Neural cell (in vitro differentiated cells): ENCODE measurements at regions not wholly inside any gene's neighbourhood (a gene's known extent, or its start where the extent isn't known, plus 50 kb on each side); places are given as distances from the start of the nearest gene placed in this dataset.
"Not testable (repeated sequence)": the region's sequence is repeated elsewhere in the genome, so short reads cannot be mapped to it uniquely, and the experiment has no call there.

Experiments used
- H2AFZ ChIP-seq: fragments of 200-600, 300-800 bp; sonication (generic), shearing (Covaris generic); 2 replicates; pipeline ENCODE4 v1.6.0; 2014; ENCODE audit warnings: low read depth, mild to moderate bottlenecking, antibody characterized with exemption, low read length, moderate library complexity
- H3F3A ChIP-seq: fragments of 200-600 bp; shearing (Covaris generic); 2 replicates; pipeline ENCODE4 v1.6.1; 2016; ENCODE audit warnings: mild to moderate bottlenecking, moderate library complexity, mixed read lengths, antibody characterized with exemption, low read length; ENCODE audit not compliant: insufficient read depth, poor library complexity, severe bottlenecking
- H3K27ac ChIP-seq: fragments of 200-600, 300-800 bp; sonication (generic), shearing (Covaris generic); 2 replicates; pipeline ENCODE4 v1.5.1; 2014; ENCODE audit warnings: mild to moderate bottlenecking, low read length, moderate library complexity
- H3K27me3 ChIP-seq: fragments of 300-800, 200-600 bp; sonication (generic), shearing (Covaris generic); 2 replicates; pipeline ENCODE4 v1.6.0; 2014; ENCODE audit warnings: mild to moderate bottlenecking, low read depth, low read length, moderate library complexity; ENCODE audit not compliant: insufficient read depth
- H3K36me3 ChIP-seq: fragments of 300-800, 200-600 bp; sonication (generic), shearing (Covaris generic); 2 replicates; pipeline ENCODE4 v1.5.1; 2014; ENCODE audit warnings: mild to moderate bottlenecking, antibody characterized with exemption, low read length, moderate library complexity; ENCODE audit not compliant: insufficient read depth
- H3K4me2 ChIP-seq: fragments of 300-800, 200-600 bp; sonication (generic), shearing (Covaris generic); 2 replicates; pipeline ENCODE4 v1.6.0; 2014; ENCODE audit warnings: mild to moderate bottlenecking, low read length
- H3K4me3 ChIP-seq: fragments of 300-800, 200-600 bp; sonication (generic), shearing (Covaris generic); 2 replicates; pipeline ENCODE4 v1.5.1; 2014; ENCODE audit warnings: mild to moderate bottlenecking, low read length, moderate library complexity
- H3K79me2 ChIP-seq: fragments of 200-600 bp; shearing (Covaris generic); replicated peaks from 2 replicates; pipeline ENCODE4 v1.6.0; 2014; ENCODE audit warnings: mild to moderate bottlenecking, low read length, moderate library complexity; ENCODE audit not compliant: insufficient read depth
- H3K9ac ChIP-seq: fragments of 300-800, 200-600 bp; sonication (generic), shearing (Covaris generic); 2 replicates; pipeline ENCODE4 v1.6.1; 2016; ENCODE audit warnings: mild to moderate bottlenecking, low read length, mixed read lengths
- H3K9me2 ChIP-seq: fragments of 200-600 bp; shearing (Covaris generic); 2 replicates; pipeline ENCODE4 v1.6.1; 2016; ENCODE audit warnings: mild to moderate bottlenecking, low read length, mixed read lengths; ENCODE audit not compliant: insufficient read depth
- H3K9me3 ChIP-seq: fragments of 200-600, 300-800 bp; sonication (generic), shearing (Covaris generic); 2 replicates; pipeline ENCODE4 v1.6.1; 2016; ENCODE audit warnings: mild to moderate bottlenecking, mixed run types, low read length, moderate library complexity, mixed read lengths
- H4K20me1 ChIP-seq: fragments of 200-600 bp; shearing (Covaris generic); 2 replicates; pipeline ENCODE4 v1.6.1; 2016; ENCODE audit warnings: mild to moderate bottlenecking, mixed run types; ENCODE audit not compliant: insufficient read depth
- EP300 ChIP-seq: fragments of 450-650 bp; conservative IDR thresholded peaks from 2 replicates; pipeline ENCODE4 v1.6.1; 2014; ENCODE audit warnings: antibody characterized with exemption, mild to moderate bottlenecking, moderate library complexity; ENCODE audit not compliant: poor library complexity, severe bottlenecking
- EZH2 ChIP-seq: fragments of 200-600, 300-800 bp; shearing (Covaris generic), sonication (generic); IDR thresholded peaks from 2 replicates; pipeline ENCODE4 v1.6.1; 2014; ENCODE audit warnings: antibody characterized with exemption, low read length, borderline replicate concordance, mild to moderate bottlenecking; ENCODE audit not compliant: insufficient read depth, poor library complexity, severe bottlenecking
- MXI1 ChIP-seq: fragments of 450-650 bp; conservative IDR thresholded peaks from 2 replicates; pipeline ENCODE4 v1.6.1; 2014; ENCODE audit warnings: antibody characterized with exemption, mild to moderate bottlenecking; ENCODE audit not compliant: poor library complexity, severe bottlenecking
- POLR2AphosphoS5 ChIP-seq: IDR thresholded peaks from 2 replicates; pipeline ENCODE4 v1.6.1; 2012
- RAD21 ChIP-seq: fragments of 450-650 bp; conservative IDR thresholded peaks from 2 replicates; pipeline ENCODE4 v1.6.1; 2014; ENCODE audit warnings: antibody characterized with exemption, mild to moderate bottlenecking, moderate library complexity
- SMC3 ChIP-seq: fragments of 450-650 bp; conservative IDR thresholded peaks from 2 replicates; pipeline ENCODE4 v1.6.1; 2014; ENCODE audit warnings: antibody characterized with exemption, mild to moderate bottlenecking, moderate library complexity; ENCODE audit not compliant: poor library complexity
- TAF1 ChIP-seq: IDR thresholded peaks from 2 replicates; pipeline ENCODE4 v1.6.1; 2012; ENCODE audit warnings: low read depth
- TF ChIP-seq, protein P1 (sequence below): fragments of 450-650 bp; IDR thresholded peaks from 2 replicates; pipeline ENCODE4 v1.5.1; 2014; ENCODE audit warnings: antibody characterized with exemption, mild to moderate bottlenecking, moderate library complexity; ENCODE audit not compliant: poor library complexity, severe bottlenecking
- TF ChIP-seq, protein P2 (sequence below): IDR thresholded peaks from 2 replicates; pipeline ENCODE4 v1.6.1; 2012; ENCODE audit warnings: borderline replicate concordance

DNA sequence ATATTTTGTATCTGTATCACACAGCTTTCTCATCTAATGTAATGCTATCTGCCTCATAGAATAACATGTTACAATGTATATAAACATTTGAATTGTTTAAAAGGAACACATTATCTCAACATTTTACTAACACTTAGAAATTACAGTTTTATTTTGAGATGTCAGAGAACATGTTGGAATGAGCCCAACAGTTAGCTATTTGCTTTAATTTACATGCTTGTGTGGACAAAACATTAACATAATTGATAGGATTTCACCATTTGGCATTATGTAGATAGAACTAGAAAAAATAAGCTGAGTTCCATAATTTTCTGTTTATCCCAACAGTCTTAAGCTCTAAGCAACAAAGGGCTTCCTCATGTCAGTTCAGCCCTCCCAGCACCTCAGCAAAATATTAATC, 330.9 kb downstream of the LMBRD1 start:
- Histone ChIP-seq H3K9me2 (no peaks in the 10 kb centered on the region), H3K4me2 (no peak overlapping the region), H3K27me3 (no peaks in the 10 kb centered on the region), H3K4me3 (no peak overlapping the region), H3K36me3 (no peaks in the 10 kb centered on the region), H3F3A (no peaks in the 10 kb centered on the region), H3K9ac (no peak overlapping the region), H3K9me3 (no peaks in the 10 kb centered on the region), H3K27ac (no peak overlapping the region), H2AFZ (no peak overlapping the region), H4K20me1 (no peaks in the 10 kb centered on the region), H3K79me2 (no peaks in the 10 kb centered on the region)
- no peak for TF ChIP-seq MXI1
- no peak for TF ChIP-seq RAD21

DNA sequence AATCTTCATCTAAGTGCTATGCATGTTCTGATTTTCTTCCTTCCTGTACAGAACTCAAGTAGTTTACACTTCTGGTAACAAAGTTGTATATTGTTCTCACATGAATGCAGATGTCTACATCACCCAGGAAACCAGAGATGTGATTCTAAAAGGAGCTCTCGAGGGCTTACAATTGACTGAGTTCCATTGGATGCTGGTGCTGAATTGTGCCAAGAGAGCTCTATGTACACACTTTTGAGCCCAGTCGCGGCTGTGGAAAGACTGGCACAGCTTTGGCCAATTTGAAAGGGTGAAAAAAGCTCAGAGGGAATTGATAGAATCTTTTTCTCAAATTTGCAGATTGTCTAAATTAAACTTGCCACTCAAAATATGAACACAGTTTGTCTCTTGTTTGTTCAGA, 340.7 kb downstream of the LMBRD1 start:
- Histone ChIP-seq H3K9ac (no peak overlapping the region), H2AFZ (no peak overlapping the region), H3K36me3 (no peaks in the 10 kb centered on the region), H3K27me3 (no peaks in the 10 kb centered on the region), H3K9me3 (no peaks in the 10 kb centered on the region), H3K27ac (no peak overlapping the region), H3K4me2 (no peak overlapping the region), H4K20me1 (no peaks in the 10 kb centered on the region), H3K79me2 (no peaks in the 10 kb centered on the region), H3F3A (no peaks in the 10 kb centered on the region), H3K4me3 (no peak overlapping the region), H3K9me2 (no peaks in the 10 kb centered on the region)
- TF ChIP-seq TAF1 (no peak), EP300 (no peak), POLR2AphosphoS5 (no peak), RAD21 (no peak), MXI1 (no peak), EZH2 (no peak), SMC3 (no peak)
- TF ChIP-seq, protein P1, sequence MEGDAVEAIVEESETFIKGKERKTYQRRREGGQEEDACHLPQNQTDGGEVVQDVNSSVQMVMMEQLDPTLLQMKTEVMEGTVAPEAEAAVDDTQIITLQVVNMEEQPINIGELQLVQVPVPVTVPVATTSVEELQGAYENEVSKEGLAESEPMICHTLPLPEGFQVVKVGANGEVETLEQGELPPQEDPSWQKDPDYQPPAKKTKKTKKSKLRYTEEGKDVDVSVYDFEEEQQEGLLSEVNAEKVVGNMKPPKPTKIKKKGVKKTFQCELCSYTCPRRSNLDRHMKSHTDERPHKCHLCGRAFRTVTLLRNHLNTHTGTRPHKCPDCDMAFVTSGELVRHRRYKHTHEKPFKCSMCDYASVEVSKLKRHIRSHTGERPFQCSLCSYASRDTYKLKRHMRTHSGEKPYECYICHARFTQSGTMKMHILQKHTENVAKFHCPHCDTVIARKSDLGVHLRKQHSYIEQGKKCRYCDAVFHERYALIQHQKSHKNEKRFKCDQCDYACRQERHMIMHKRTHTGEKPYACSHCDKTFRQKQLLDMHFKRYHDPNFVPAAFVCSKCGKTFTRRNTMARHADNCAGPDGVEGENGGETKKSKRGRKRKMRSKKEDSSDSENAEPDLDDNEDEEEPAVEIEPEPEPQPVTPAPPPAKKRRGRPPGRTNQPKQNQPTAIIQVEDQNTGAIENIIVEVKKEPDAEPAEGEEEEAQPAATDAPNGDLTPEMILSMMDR = no peak
- TF ChIP-seq, protein P2, sequence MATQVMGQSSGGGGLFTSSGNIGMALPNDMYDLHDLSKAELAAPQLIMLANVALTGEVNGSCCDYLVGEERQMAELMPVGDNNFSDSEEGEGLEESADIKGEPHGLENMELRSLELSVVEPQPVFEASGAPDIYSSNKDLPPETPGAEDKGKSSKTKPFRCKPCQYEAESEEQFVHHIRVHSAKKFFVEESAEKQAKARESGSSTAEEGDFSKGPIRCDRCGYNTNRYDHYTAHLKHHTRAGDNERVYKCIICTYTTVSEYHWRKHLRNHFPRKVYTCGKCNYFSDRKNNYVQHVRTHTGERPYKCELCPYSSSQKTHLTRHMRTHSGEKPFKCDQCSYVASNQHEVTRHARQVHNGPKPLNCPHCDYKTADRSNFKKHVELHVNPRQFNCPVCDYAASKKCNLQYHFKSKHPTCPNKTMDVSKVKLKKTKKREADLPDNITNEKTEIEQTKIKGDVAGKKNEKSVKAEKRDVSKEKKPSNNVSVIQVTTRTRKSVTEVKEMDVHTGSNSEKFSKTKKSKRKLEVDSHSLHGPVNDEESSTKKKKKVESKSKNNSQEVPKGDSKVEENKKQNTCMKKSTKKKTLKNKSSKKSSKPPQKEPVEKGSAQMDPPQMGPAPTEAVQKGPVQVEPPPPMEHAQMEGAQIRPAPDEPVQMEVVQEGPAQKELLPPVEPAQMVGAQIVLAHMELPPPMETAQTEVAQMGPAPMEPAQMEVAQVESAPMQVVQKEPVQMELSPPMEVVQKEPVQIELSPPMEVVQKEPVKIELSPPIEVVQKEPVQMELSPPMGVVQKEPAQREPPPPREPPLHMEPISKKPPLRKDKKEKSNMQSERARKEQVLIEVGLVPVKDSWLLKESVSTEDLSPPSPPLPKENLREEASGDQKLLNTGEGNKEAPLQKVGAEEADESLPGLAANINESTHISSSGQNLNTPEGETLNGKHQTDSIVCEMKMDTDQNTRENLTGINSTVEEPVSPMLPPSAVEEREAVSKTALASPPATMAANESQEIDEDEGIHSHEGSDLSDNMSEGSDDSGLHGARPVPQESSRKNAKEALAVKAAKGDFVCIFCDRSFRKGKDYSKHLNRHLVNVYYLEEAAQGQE = no peak

DNA sequence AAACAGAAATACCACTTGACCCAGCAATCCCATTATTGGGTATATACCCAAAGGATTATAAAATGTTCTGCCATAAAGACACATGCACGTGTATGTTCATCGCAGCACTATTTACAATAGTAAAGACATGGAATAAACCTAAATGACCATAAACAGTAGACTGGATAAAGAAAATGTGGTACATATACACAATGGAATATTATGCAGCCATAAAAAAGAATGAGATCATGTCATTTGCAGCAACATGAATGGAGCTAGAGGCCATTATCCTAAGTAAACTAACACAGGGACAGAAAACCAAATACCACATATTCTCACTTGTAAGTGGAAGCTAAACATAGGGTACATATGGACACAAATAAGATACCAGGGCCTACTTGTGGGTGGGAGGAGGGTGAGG, 342.2 kb downstream of the LMBRD1 start:
- not testable (repeated sequence) for H3K9ac ChIP-seq, H3K27me3 ChIP-seq, H3K36me3 ChIP-seq, H3K9me3 ChIP-seq, H3K4me2 ChIP-seq, H3F3A ChIP-seq, H3K9me2 ChIP-seq, H4K20me1 ChIP-seq, H3K4me3 ChIP-seq, H2AFZ ChIP-seq, H3K27ac ChIP-seq, H3K79me2 ChIP-seq

DNA sequence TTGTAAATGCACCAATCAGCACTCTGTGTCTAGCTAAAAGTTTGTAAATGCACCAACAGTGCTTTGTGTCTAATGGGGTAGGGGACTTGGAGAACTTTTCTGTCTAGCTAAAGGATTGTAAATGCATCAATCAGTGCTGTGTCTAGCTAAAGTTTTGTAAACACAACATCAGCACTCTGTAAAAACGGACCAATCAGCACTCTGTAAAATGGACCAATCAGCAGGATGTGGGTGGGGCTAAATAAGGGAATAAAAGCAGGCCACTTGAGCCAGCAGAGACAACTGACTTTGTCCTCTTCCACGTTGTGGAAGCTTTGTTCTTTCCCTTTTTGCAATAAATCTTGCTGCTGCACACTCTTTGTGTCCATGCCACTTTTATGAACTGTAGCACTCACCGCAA, 346.3 kb downstream of the LMBRD1 start:
- H4K20me1 ChIP-seq, H3K27me3 ChIP-seq, H3K36me3 ChIP-seq, H3F3A ChIP-seq, H3K79me2 ChIP-seq, H3K9ac ChIP-seq, H3K9me2 ChIP-seq, H3K4me2 ChIP-seq, H3K9me3 ChIP-seq, H2AFZ ChIP-seq, H3K4me3 ChIP-seq, H3K27ac ChIP-seq: not testable (repeated sequence)
